HG02981 (cell line): ENCODE measurements at regions not wholly inside any gene's neighbourhood (a gene's known extent, or its start where the extent isn't known, plus 50 kb on each side); places are given as distances from the start of the nearest gene placed in this dataset.
"Not testable (repeated sequence)": the region's sequence is repeated elsewhere in the genome, so short reads cannot be mapped to it uniquely, and the experiment has no call there.

Experiments used
- ATAC-seq: cut with Tn5 transposase; IDR thresholded peaks from one replicate; pipeline ENCODE4 v1.9.1; 2021; ENCODE audit warnings: mild to moderate bottlenecking, moderate library complexity; ENCODE audit not compliant: unreplicated experiment

- no peak for ATAC-seq
Observed at GRCh38 chr12:47412601-47413236, 293.1 kb downstream of the RPAP3 start.

- ATAC-seq: no peak
Observed at GRCh38 chr12:47411966-47412365, 293.9 kb downstream of the RPAP3 start.

GRCh38 chr12:47410862-47411261 is 295.0 kb downstream of the RPAP3 start:
- ATAC-seq: no peak

GRCh38 chr12:47410383-47410782 is 295.4 kb downstream of the RPAP3 start:
- no peak for ATAC-seq

GRCh38 chr12:47409310-47409987 is 296.4 kb downstream of the RPAP3 start:
- ATAC-seq: no peak

GRCh38 chr12:47408171-47408871 is 297.5 kb downstream of the RPAP3 start:
- ATAC-seq: peak; percentile 95

GRCh38 chr12:47407463-47408129 is 298.2 kb downstream of the RPAP3 start:
- ATAC-seq: peak; percentile 2

- no peak for ATAC-seq
Observed at GRCh38 chr12:47403681-47404080, 302.1 kb downstream of the RPAP3 start.

- ATAC-seq: not testable (repeated sequence)
Observed at GRCh38 chr12:47401196-47401595, 304.6 kb downstream of the RPAP3 start.

- no peak for ATAC-seq
Observed at GRCh38 chr12:47400266-47400665, 305.6 kb downstream of the RPAP3 start.

- ATAC-seq: peak; percentile 67
Observed at GRCh38 chr12:47397664-47398281, 308.1 kb downstream of the RPAP3 start.

GRCh38 chr12:47396902-47397663 is 308.7 kb downstream of the RPAP3 start:
- no peak for ATAC-seq

- ATAC-seq: no peak
Observed at GRCh38 chr12:47394070-47394469, 311.8 kb downstream of the RPAP3 start.

- ATAC-seq: no peak
Observed at GRCh38 chr12:47393403-47393790, 312.4 kb downstream of the RPAP3 start.

- peak; percentile 49 for ATAC-seq
Observed at GRCh38 chr12:47391566-47391965, 311.8 kb upstream of the AMIGO2 start.

- ATAC-seq: no peak
Observed at GRCh38 chr12:47388712-47389111, 309.0 kb upstream of the AMIGO2 start.

- ATAC-seq: no peak
Observed at GRCh38 chr12:47387994-47388393, 308.2 kb upstream of the AMIGO2 start.

- ATAC-seq: no peak
Observed at GRCh38 chr12:47385653-47386052, 305.9 kb upstream of the AMIGO2 start.

GRCh38 chr12:47383942-47384341 is 304.2 kb upstream of the AMIGO2 start:
- no peak for ATAC-seq

GRCh38 chr12:47382305-47382704 is 302.5 kb upstream of the AMIGO2 start:
- peak; percentile 49 for ATAC-seq
